ENCODE measurements at regions not wholly inside any gene's neighbourhood (a gene's known extent, or its start where the extent isn't known, plus 50 kb on each side); places are given as distances from the start of the nearest gene placed in this dataset.

DNA sequence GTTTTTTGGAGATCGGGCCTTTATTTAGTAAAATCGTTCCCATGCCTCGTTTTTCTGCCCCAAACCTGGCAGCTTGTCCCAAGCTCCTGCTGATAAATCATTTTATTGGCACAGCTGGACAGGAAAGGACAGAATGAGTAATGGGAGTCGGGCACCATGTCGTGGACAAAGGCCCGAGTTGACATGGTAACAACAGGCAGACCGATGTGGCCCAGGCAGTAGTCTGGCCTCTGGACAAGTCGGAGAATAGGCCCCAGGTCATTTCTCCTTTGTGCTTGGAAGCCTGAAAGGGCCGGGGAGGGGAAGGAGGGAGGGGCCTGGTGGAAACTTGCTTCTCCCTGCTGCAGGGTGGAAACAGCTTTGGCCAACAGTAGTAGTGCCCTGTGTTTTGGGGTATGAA, 234.9 kb downstream of the SUDS3 start:
- TF ChIP-seq, protein P1, sequence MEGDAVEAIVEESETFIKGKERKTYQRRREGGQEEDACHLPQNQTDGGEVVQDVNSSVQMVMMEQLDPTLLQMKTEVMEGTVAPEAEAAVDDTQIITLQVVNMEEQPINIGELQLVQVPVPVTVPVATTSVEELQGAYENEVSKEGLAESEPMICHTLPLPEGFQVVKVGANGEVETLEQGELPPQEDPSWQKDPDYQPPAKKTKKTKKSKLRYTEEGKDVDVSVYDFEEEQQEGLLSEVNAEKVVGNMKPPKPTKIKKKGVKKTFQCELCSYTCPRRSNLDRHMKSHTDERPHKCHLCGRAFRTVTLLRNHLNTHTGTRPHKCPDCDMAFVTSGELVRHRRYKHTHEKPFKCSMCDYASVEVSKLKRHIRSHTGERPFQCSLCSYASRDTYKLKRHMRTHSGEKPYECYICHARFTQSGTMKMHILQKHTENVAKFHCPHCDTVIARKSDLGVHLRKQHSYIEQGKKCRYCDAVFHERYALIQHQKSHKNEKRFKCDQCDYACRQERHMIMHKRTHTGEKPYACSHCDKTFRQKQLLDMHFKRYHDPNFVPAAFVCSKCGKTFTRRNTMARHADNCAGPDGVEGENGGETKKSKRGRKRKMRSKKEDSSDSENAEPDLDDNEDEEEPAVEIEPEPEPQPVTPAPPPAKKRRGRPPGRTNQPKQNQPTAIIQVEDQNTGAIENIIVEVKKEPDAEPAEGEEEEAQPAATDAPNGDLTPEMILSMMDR (conservative IDR thresholded peaks at IDR 0.05): no peak
- TF ChIP-seq EZH2 (IDR thresholded peaks at IDR 0.05; ENCODE audit: low read depth): no peak

All from PC-9 (cell line).